ENCODE measurements at regions not wholly inside any gene's neighbourhood (a gene's known extent, or its start where the extent isn't known, plus 50 kb on each side); places are given as distances from the start of the nearest gene placed in this dataset.
A peak's percentile ranks its signal among the peaks of the same experiment; 100 is the strongest.

DNA sequence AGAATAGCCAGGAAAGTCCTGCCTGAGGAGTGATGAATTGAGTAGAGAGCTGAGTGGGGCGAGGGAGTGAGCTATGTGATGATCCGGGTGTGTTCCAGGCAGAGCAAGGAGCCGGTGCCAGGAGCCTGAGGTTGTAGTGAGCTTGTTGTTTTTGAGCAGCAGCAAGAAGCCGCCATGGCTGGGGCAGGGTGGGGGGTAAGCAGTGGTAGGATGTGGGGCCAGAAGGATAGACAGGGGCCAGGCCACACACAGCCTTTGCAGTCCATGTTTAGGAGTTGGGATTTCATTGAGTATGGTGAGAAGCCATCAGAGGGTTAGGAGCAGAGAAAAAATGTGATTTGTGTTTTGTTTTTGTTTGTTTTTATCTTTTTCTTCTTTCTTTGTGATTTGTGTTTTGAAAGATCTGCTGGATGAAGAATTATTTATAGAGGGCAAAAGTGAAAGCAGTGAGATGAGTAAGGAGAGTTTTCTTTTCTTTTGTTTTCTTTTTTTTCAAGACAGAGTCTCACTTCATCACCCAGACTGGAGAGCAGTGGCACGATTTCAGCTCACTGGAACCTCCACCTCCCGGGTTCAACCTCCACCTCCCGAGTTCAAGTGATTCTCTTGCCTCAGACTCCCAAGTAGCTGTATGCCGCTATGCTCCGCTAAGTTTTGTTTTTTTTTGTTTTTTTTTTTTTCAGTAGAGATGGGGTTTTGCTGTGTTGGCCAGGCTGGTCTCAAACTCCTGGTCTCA is 92.3 kb upstream of the BCAT1 start:
- no peak overlapping the region for H3K9ac ChIP-seq
- no peaks in the 10 kb centered on the region for H3K4me1 ChIP-seq
- H3K9me3 ChIP-seq (ENCODE audit: control insufficient read depth, low read length) = no peaks in the 10 kb centered on the region
- H3K36me3 ChIP-seq (ENCODE audit: control insufficient read depth, insufficient read depth, low read length) = no peaks in the 10 kb centered on the region
- no peaks in the 10 kb centered on the region for H3K27me3 ChIP-seq (ENCODE audit: control insufficient read depth, insufficient read depth, low read length)
- no peak overlapping the region for H2AFZ ChIP-seq
- H3K4me3 ChIP-seq (ENCODE audit: low read depth, low read length) = no peak overlapping the region
- no peak overlapping the region for H3K4me2 ChIP-seq (ENCODE audit: low read length)
- peak overlapping the region; percentile 34 for H3K27ac ChIP-seq
- H3K79me2 ChIP-seq = no peaks in the 10 kb centered on the region
- TF ChIP-seq, protein P1, sequence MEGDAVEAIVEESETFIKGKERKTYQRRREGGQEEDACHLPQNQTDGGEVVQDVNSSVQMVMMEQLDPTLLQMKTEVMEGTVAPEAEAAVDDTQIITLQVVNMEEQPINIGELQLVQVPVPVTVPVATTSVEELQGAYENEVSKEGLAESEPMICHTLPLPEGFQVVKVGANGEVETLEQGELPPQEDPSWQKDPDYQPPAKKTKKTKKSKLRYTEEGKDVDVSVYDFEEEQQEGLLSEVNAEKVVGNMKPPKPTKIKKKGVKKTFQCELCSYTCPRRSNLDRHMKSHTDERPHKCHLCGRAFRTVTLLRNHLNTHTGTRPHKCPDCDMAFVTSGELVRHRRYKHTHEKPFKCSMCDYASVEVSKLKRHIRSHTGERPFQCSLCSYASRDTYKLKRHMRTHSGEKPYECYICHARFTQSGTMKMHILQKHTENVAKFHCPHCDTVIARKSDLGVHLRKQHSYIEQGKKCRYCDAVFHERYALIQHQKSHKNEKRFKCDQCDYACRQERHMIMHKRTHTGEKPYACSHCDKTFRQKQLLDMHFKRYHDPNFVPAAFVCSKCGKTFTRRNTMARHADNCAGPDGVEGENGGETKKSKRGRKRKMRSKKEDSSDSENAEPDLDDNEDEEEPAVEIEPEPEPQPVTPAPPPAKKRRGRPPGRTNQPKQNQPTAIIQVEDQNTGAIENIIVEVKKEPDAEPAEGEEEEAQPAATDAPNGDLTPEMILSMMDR (IDR thresholded peaks at IDR 0.05) = no peak

DNA sequence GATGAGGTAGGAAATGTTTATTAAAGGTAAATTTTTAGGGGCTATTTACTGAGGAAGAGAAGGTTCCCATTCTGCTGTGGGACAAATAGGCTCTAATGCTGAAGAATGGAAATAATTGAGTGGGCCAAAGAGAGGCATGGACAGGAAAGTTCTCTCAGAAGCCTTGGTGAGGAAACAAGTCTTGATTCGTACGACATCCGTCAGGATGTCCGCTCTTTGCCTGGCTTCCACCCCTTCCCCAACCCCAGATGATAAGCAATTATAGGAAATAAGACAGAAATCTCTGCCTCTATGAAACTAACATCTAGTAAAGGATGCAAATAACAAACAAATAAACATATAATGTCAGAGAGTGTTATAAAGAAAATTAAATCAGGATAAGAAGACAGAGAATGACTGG is 91.7 kb upstream of the BCAT1 start:
- H3K9me3 ChIP-seq (ENCODE audit: control insufficient read depth, low read length) = no peaks in the 10 kb centered on the region
- no peak overlapping the region for H2AFZ ChIP-seq
- H3K9ac ChIP-seq = no peak overlapping the region
- no peaks in the 10 kb centered on the region for H3K27me3 ChIP-seq (ENCODE audit: control insufficient read depth, insufficient read depth, low read length)
- H3K4me2 ChIP-seq (ENCODE audit: low read length) = no peak overlapping the region
- H3K4me3 ChIP-seq (ENCODE audit: low read depth, low read length) = no peak overlapping the region
- H3K27ac ChIP-seq = peak overlapping the region; percentile 34
- H3K4me1 ChIP-seq = no peaks in the 10 kb centered on the region
- TF ChIP-seq, protein P1 (IDR thresholded peaks at IDR 0.05) = no peak
- no peaks in the 10 kb centered on the region for H3K79me2 ChIP-seq
- no peaks in the 10 kb centered on the region for H3K36me3 ChIP-seq (ENCODE audit: control insufficient read depth, insufficient read depth, low read length)

DNA sequence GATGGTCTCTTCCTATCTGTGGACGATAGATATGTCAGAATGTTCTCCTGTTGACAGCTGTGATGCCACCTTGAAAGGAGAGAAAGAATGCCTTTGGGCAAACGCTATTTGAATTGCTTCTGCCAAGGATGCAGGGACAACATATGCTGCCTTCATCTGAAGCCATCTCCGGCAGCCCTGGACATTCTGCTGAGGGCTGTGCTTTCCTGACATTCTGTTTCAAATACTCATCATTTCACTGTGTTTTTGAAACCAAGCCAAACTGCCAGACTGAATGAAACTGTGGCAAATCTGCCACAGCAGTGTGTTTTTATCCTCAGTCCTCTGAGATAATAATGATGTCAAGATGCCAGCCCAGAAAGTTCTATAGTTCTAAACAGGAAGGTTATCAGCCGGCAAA is 85.8 kb upstream of the BCAT1 start:
- TF ChIP-seq, protein P1 (IDR thresholded peaks at IDR 0.05) = no peak
- Histone ChIP-seq H3K4me1 (no peaks in the 10 kb centered on the region), H3K36me3 (ENCODE audit: control insufficient read depth, insufficient read depth, low read length) (no peaks in the 10 kb centered on the region), H3K79me2 (no peaks in the 10 kb centered on the region), H2AFZ (peak overlapping the region; percentile 48), H3K9ac (no peak overlapping the region), H3K4me2 (ENCODE audit: low read length) (no peak overlapping the region), H3K9me3 (ENCODE audit: control insufficient read depth, low read length) (no peaks in the 10 kb centered on the region), H3K27me3 (ENCODE audit: control insufficient read depth, insufficient read depth, low read length) (no peaks in the 10 kb centered on the region), H3K4me3 (ENCODE audit: low read depth, low read length) (no peak overlapping the region), H3K27ac (no peak overlapping the region)

GRCh38 chr12:25025951-25026490 is 77.1 kb upstream of the BCAT1 start:
- H2AFZ ChIP-seq = no peak overlapping the region
- H3K27ac ChIP-seq = no peak overlapping the region
- H3K4me1 ChIP-seq = no peaks in the 10 kb centered on the region
- H3K27me3 ChIP-seq (ENCODE audit: control insufficient read depth, insufficient read depth, low read length) = no peaks in the 10 kb centered on the region
- TF ChIP-seq, protein P1 (IDR thresholded peaks at IDR 0.05) = no peak
- no peaks in the 10 kb centered on the region for H3K36me3 ChIP-seq (ENCODE audit: control insufficient read depth, insufficient read depth, low read length)
- H3K9me3 ChIP-seq (ENCODE audit: control insufficient read depth, low read length) = no peaks in the 10 kb centered on the region
- H3K9ac ChIP-seq = no peak overlapping the region
- H3K4me2 ChIP-seq (ENCODE audit: low read length) = no peak overlapping the region
- no peaks in the 10 kb centered on the region for H3K79me2 ChIP-seq
- H3K4me3 ChIP-seq (ENCODE audit: low read depth, low read length) = no peak overlapping the region

- no peaks in the 10 kb centered on the region for H3K79me2 ChIP-seq
- no peak overlapping the region for H3K4me3 ChIP-seq (ENCODE audit: low read depth, low read length)
- no peaks in the 10 kb centered on the region for H3K27me3 ChIP-seq (ENCODE audit: control insufficient read depth, insufficient read depth, low read length)
- H3K4me2 ChIP-seq (ENCODE audit: low read length) = no peak overlapping the region
- H3K9ac ChIP-seq = no peak overlapping the region
- H2AFZ ChIP-seq = peak overlapping the region; percentile 30
- TF ChIP-seq, protein P1 (IDR thresholded peaks at IDR 0.05) = no peak
- H3K36me3 ChIP-seq (ENCODE audit: control insufficient read depth, insufficient read depth, low read length) = no peaks in the 10 kb centered on the region
- no peaks in the 10 kb centered on the region for H3K4me1 ChIP-seq
- no peak overlapping the region for H3K27ac ChIP-seq
- H3K9me3 ChIP-seq (ENCODE audit: control insufficient read depth, low read length) = no peaks in the 10 kb centered on the region
Observed at GRCh38 chr12:25025260-25025659, 76.4 kb upstream of the BCAT1 start.

Measured in parathyroid adenoma (tissue), 2 donors.